Activated T-cell treated with anti-CD3 and anti-CD28 coated beads, Interleukin-2, amount 50 U/mL, for 24 hours (primary cell): ENCODE measurements at regions not wholly inside any gene's neighbourhood (a gene's known extent, or its start where the extent isn't known, plus 50 kb on each side); places are given as distances from the start of the nearest gene placed in this dataset.
"Not testable (repeated sequence)": the region's sequence is repeated elsewhere in the genome, so short reads cannot be mapped to it uniquely, and the experiment has no call there.

Source experiments
- DNase-seq: peaks from one replicate; pipeline ENCODE4 v3.0.0-alpha.2; 2020
- H3K27ac Mint-ChIP-seq: 2 replicates; pipeline ENCODE4 v1.8.0; 2020; ENCODE audit warnings: mild to moderate bottlenecking, mixed read lengths
- H3K27me3 Mint-ChIP-seq: 2 replicates; pipeline ENCODE4 v1.8.0; 2020; ENCODE audit warnings: mixed read lengths
- H3K36me3 Mint-ChIP-seq: 2 replicates; pipeline ENCODE4 v1.8.0; 2020; ENCODE audit warnings: low read depth, mixed read lengths
- H3K4me1 Mint-ChIP-seq: 2 replicates; pipeline ENCODE4 v1.8.0; 2020; ENCODE audit warnings: low read depth, mixed read lengths
- H3K4me3 Mint-ChIP-seq: 2 replicates; pipeline ENCODE4 v1.8.0; 2020; ENCODE audit warnings: mild to moderate bottlenecking, moderate library complexity, mixed read lengths
- H3K9me3 Mint-ChIP-seq: 2 replicates; pipeline ENCODE4 v1.8.0; 2020; ENCODE audit warnings: mixed read lengths

DNA sequence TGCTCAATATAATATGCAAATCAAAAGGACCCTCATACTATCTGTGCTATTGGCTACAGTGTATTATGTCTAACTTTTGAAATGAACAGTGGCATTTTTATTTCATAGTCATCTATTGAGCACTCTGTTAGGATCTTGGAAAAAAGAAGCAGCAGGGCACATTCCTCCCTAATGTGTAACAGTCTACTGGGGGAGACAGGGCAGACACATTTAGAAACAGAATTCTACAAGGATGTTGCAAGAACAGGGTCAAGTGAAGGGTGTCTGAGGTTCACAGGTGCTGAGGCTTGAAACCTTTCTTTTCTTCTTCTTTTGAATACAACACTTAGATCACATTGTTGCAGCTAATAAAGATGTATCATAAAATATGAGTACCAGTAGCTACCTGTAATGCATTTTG, 129.7 kb upstream of the SLC4A4 start:
- no peak for DNase-seq
- Mint-ChIP-seq H3K9me3 (no peaks in the 10 kb centered on the region), H3K27me3 (peaks cover 4% of the 10 kb centered on the region), H3K4me1 (no peaks in the 10 kb centered on the region), H3K4me3 (no peak overlapping the region), H3K36me3 (no peaks in the 10 kb centered on the region), H3K27ac (no peak overlapping the region)

DNA sequence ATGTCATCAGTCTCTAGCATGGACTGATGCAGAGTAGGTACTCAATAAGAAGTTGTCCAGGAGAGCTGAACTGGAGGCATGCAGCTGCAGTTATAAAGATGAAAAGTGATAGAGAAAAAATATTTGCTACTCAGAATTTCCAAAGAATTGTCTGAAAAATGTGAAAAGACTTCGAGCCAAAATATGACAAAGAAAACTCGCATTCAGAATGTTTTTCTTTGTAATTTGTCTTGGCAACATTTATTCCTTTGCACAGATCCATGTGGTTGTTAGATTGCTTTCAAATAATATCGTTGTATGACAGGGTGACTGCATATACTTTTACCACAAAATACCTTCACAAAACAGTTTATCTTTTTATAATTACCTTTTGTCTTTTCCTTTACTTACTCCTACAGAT, 128.0 kb upstream of the SLC4A4 start:
- H3K27ac Mint-ChIP-seq: no peak overlapping the region
- no peaks in the 10 kb centered on the region for H3K27me3 Mint-ChIP-seq
- no peak overlapping the region for H3K4me3 Mint-ChIP-seq
- H3K36me3 Mint-ChIP-seq: no peaks in the 10 kb centered on the region
- no peaks in the 10 kb centered on the region for H3K9me3 Mint-ChIP-seq
- H3K4me1 Mint-ChIP-seq: no peaks in the 10 kb centered on the region
- no peak for DNase-seq

DNA sequence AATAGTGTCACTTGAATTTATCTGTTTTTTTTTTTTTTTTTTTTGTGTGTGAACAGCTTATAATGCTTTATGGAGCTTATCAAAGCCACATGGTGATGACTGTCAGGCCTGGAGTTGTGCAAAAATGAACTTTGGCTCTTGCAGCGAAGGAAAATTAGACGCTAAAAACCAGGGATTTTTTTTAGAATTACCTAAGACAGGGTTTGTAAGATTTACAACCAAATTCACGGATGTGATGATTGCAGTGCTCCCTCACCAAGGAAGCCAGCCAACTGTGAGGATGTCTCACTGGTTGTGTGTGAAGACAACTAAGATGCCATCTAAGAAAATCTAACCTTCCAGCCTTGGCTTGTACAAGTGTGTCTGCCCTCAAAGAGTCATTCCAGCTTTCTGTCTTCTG, 127.1 kb upstream of the SLC4A4 start:
- H3K4me1 Mint-ChIP-seq: no peaks in the 10 kb centered on the region
- no peaks in the 10 kb centered on the region for H3K9me3 Mint-ChIP-seq
- H3K36me3 Mint-ChIP-seq: no peaks in the 10 kb centered on the region
- no peak overlapping the region for H3K4me3 Mint-ChIP-seq
- H3K27me3 Mint-ChIP-seq: no peaks in the 10 kb centered on the region
- no peak for DNase-seq
- no peak overlapping the region for H3K27ac Mint-ChIP-seq

DNA sequence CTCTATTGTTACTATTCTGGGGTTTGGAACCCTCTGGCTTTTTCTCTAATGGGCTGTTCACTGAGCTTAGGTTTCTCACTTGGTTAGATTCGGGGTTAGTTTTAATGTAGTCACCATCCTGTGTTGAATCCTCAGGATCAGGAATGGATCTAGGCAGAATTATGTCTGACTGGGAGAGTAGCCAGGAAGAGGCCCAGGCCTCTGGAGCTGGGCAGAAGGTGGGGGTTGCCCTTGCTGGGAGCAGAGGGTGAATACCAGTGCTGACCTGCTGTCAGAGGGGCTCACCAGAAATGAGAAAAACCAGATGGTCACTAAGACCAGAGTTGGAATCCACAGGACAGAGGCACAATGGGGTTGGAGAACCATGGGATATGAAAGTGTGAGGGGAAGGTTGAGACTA, 126.6 kb upstream of the SLC4A4 start:
- Mint-ChIP-seq H3K36me3 (no peaks in the 10 kb centered on the region), H3K27ac (no peak overlapping the region), H3K4me3 (no peak overlapping the region), H3K9me3 (no peaks in the 10 kb centered on the region), H3K27me3 (no peaks in the 10 kb centered on the region), H3K4me1 (no peaks in the 10 kb centered on the region)
- no peak for DNase-seq

DNA sequence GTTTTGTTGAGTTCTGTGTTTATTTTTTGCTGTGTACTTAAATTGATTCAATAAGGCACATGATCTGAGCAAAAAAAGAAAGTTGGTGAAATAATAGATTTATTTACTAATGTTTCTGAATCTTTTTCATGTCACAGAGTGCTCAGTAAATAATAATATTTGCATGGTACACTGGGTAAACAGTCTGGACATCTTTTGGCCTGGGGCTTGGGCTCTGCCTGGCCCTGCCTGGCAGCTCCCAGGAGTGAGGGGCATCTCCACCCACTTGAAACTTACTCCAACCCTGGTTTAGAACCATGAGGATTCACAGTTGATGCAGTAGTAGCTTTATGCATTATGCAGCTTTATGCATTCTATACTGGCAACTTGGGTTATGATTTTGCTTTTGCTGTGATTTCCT, 124.2 kb upstream of the SLC4A4 start:
- H3K27ac Mint-ChIP-seq: no peak overlapping the region
- H3K4me3 Mint-ChIP-seq: no peak overlapping the region
- DNase-seq: no peak
- H3K36me3 Mint-ChIP-seq: no peaks in the 10 kb centered on the region
- no peaks in the 10 kb centered on the region for H3K9me3 Mint-ChIP-seq
- no peaks in the 10 kb centered on the region for H3K4me1 Mint-ChIP-seq
- H3K27me3 Mint-ChIP-seq: no peaks in the 10 kb centered on the region

DNA sequence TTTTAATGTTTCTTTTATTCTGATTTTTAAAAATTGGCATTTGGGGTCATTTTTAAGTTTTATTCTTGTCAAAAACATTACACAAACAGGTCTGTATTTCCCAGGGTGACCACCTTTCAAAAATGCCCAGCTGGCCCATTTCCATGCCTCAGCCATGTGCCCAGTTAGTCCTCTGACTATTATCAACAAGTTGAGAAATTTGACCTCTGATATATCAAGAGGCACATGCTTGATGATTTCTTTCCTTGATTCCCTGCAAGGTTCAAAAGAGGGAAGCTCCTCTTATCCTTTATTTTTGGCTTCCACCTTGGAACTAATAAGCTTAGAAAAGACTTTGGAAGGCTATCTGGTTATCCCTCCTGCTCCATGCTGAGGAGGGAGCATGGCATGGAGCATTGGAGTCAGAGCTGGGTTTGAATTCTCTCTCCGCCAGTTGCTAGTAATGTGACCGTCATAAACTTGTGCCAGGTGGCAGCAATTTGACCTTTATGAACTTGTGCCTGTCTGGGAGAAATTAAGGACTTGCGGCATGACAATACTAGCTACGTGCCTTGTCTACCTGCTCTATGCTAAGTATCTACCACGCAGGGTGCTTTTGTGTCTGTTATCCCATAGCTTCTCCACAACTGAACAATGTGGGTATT, 122.4 kb upstream of the SLC4A4 start:
- Mint-ChIP-seq H3K27ac (no peak overlapping the region), H3K9me3 (no peaks in the 10 kb centered on the region), H3K27me3 (no peaks in the 10 kb centered on the region), H3K4me1 (no peaks in the 10 kb centered on the region), H3K4me3 (no peak overlapping the region), H3K36me3 (no peaks in the 10 kb centered on the region)
- DNase-seq: no peak

DNA sequence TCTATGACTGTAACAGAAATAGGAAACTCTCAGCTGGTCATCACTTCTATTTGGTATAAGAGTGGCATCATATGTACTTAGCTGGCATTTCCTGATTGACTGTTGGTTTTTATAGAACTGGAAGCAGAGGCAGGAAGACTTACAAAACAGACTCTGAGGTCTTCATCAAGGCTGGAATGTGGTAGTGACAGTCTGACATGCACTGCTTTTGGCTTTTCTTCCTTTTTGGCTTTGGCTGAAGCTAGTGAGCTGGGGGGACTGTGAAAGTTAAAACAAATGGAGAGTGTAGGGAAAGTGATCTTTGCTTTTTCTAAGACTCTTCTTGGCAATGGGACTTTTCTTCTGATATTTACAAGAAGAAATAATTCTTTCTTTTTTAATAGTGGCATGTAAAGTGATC, 121.1 kb upstream of the SLC4A4 start:
- no peaks in the 10 kb centered on the region for H3K9me3 Mint-ChIP-seq
- H3K27ac Mint-ChIP-seq: no peak overlapping the region
- H3K27me3 Mint-ChIP-seq: no peaks in the 10 kb centered on the region
- no peaks in the 10 kb centered on the region for H3K4me1 Mint-ChIP-seq
- no peak overlapping the region for H3K4me3 Mint-ChIP-seq
- no peak for DNase-seq
- no peaks in the 10 kb centered on the region for H3K36me3 Mint-ChIP-seq

DNA sequence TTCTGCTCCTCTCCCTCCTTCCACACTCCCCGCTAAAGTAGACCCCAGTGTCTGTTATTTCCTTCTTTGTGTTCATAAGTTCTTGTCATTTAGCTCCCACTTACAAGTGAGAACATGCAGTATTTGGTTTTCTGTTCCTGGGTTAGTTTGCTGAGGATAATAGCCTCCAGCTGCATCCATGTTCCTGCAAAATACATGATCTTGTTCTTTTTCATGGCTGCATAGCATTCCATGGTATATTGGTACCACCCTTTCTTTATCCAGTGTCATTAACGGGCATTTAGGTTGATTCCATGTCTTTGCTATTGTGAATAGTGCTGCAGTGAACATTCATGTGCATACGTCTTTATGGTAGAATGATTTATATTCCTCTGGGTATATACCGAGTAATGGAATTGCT, 118.0 kb upstream of the SLC4A4 start:
- not testable (repeated sequence) for H3K4me1 Mint-ChIP-seq, H3K36me3 Mint-ChIP-seq, H3K27me3 Mint-ChIP-seq, H3K9me3 Mint-ChIP-seq, DNase-seq, H3K4me3 Mint-ChIP-seq, H3K27ac Mint-ChIP-seq

DNA sequence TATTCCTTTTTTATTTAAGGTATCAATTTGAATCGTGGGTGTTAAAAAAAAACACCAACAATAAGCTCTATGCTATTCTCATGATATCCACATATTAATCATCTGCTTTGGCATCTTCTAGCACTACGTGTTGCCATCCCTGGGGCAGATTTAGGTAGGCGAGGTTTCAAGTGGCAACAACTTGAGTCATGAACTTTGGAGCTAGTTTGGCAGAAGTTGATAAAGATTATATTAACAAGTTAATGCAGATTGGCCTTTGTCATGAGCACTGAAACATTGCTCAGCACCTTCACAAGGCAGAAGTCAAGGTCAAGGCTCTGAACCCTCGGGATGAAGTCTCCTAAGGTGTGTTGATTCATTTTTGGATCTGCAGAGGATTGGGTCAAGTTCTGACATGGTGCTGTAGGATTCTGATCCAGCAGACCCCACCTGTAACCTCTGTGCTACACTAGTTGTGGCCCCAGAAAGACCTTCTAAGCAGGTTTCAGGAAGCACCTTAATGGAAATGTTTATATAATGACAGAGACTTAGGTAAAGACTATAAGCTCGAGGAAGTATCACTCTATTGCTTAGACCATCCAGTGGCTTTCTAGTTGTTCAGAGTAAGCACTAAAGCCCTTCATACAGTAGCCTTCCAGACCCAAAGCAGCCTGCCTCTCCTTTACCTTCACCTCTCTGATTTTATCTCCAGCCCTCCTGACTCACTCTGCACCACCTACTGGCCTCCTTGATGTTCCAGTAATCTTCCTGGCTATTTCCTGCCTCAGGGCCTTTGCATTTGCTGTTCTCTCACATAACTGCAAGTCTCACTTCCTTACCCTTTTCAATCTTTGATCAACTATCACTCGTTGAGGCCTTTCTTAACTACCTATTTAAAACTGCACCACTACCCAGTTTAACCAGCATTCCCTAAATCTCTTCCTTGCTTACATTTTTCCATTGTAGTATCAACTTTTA, 117.0 kb upstream of the SLC4A4 start:
- Mint-ChIP-seq H3K4me3 (no peak overlapping the region), H3K27ac (no peak overlapping the region), H3K36me3 (no peaks in the 10 kb centered on the region), H3K27me3 (no peaks in the 10 kb centered on the region), H3K4me1 (no peaks in the 10 kb centered on the region), H3K9me3 (no peaks in the 10 kb centered on the region)
- DNase-seq: no peak

DNA sequence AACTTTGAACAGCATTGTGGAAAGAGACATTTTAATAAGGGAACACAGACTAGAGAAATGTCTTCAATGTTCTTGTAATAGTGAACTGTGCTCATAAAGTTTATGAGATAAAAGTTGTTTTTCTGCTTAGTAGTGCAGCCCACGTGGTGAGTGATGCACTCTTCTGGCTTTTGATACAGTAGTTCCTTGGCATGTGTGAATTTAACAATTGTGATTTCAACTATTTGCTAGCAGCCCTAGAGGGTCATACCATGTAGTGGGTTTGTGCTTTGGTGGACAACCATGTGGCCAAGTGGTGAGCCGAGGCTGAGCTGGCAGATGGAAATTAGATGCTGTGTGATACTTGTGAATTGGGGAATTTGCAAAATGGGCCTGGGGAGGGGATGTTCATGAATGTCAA, 116.2 kb upstream of the SLC4A4 start:
- H3K4me3 Mint-ChIP-seq: no peak overlapping the region
- H3K9me3 Mint-ChIP-seq: no peaks in the 10 kb centered on the region
- H3K27ac Mint-ChIP-seq: no peak overlapping the region
- H3K4me1 Mint-ChIP-seq: no peaks in the 10 kb centered on the region
- no peaks in the 10 kb centered on the region for H3K36me3 Mint-ChIP-seq
- no peak for DNase-seq
- H3K27me3 Mint-ChIP-seq: peaks cover 3% of the 10 kb centered on the region

DNA sequence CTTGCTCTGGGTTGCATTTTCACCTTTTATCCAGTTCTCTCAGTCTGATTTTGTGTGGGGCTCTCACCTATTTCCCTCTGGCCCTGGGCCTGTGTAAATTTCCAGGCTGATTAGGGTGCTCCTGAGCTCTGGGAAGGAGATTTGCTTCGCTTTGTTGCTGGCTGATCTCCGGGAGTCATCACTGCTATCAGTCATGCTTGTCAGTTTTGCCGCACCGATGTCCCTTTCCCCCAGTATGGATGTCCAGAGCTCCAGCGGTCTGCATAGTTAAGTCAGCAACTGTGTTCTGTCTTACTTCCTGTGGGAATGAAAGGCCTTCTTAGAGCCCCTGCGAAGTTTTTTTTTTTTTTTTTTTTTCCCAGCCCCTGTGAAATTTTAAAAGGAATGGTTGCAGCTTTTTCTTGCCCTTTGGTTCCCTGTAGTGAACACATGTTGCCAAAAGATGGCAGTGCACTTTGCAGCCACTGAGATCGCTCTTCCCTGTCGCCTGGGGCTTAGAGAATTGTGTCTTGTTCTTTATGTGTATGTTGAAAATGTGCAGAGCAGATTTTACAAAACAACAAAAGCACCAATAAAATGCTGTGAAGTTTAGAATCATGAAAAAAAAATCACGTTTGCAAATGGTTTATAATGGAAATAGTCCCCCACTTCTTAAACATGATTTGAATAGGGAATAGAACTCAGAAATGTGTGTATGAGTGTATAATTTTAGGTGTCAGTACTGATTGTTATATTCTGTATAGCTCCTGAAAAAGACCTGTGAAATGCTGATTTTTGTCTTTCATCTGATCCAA, 109.1 kb upstream of the SLC4A4 start:
- Mint-ChIP-seq H3K27ac (no peak overlapping the region), H3K4me3 (no peak overlapping the region)
- no peak for DNase-seq

DNA sequence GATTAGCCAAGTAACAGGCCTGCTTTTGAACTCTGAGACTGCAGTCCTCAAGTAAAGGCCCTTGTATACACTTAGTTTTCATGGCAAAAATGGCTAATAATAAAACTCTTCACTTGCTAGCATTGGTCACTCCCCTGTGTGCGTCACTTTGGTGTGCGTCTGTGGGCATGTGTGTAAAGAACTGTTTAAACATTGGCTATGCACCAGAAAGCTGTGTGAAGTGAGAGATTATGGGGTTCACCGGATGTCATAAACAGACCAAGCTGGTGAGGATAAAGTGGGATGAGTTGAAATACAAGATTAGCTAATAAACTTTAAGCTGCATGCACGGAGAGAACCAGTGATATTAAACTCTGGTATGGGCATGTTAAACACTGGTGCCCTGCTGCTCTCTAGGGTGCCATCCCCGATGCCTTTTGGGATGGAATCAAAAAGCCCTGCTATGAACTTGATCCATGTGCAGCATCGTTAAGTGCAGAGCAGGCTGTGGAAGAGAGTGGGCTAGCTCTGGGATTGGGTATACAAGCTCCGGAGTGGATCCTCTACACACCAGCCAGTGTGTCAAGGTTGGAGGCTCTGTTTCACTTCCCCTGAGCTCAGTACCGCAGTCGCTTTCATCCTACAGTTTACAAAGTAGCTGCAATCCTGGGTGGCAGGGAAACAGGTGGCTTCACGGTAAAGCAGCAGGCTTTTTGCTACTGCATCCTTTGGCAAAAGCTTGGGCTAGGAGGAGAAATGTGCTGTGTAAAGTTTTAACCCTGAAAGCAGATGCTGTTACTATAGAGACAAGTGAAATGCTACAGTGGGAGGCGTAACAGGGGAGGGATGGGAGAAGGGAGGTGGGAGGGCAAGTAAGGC, 108.3 kb upstream of the SLC4A4 start:
- Mint-ChIP-seq H3K36me3 (no peaks in the 10 kb centered on the region), H3K4me1 (no peaks in the 10 kb centered on the region), H3K9me3 (no peaks in the 10 kb centered on the region), H3K27me3 (peaks cover 3% of the 10 kb centered on the region), H3K27ac (no peak overlapping the region), H3K4me3 (no peak overlapping the region)
- no peak for DNase-seq

More for the DNA sequence above, 109.1 kb upstream of the SLC4A4 start:
- Mint-ChIP-seq H3K36me3 (no peaks in the 10 kb centered on the region), H3K27me3 (peaks cover 3% of the 10 kb centered on the region), H3K9me3 (no peaks in the 10 kb centered on the region), H3K4me1 (no peaks in the 10 kb centered on the region)

DNA sequence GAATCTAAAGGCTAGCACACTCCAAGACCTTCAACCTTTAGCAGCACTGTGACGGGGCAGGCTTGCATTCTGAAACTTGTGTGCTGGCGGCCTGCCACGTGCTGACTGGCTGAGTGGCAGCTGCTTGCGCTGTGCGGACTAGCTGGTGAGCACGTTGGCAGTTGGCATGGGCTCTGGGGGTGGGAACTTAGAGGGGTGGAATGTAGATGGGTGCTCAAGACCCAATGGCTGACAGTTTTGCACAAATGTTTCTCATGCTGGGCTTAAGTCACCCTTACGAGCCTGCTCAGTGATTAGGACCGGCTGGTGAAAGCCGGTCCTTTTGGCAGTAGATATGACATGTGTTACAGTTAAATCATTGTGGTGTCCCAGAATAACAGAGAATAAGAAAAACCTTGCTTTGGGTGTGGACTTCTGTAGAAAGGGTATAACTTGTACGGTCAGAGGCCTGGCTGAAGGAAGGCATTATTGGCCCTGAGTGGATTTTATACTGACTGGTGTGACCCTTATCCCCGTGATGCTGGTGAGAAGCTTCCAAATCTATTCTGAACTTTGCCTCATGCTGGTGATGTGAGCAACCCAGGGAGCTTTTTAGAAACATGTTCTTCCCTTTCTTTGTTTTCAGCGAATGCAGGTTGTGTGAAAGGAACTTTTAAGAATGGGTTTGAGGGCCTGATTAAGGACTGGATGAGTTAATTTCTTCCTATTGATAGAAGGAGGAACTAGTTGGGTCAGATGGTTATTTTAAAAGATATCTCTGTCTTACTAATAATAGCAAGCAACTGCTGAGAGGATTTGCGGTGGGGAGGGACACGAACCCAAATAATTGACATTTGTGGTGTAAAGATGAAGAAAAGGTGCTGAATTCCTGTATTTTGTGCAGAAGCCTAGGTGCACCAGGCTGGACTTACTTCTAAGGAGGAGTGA, 107.4 kb upstream of the SLC4A4 start:
- Mint-ChIP-seq H3K9me3 (no peaks in the 10 kb centered on the region), H3K27me3 (peaks cover 3% of the 10 kb centered on the region), H3K4me3 (no peak overlapping the region), H3K4me1 (peaks cover 1% of the 10 kb centered on the region), H3K27ac (no peak overlapping the region), H3K36me3 (no peaks in the 10 kb centered on the region)
- no peak for DNase-seq
